Posterior vena cava (tissue), 2 donors: ENCODE measurements at regions not wholly inside any gene's neighbourhood (a gene's known extent, or its start where the extent isn't known, plus 50 kb on each side); places are given as distances from the start of the nearest gene placed in this dataset.
"Not testable (repeated sequence)": the region's sequence is repeated elsewhere in the genome, so short reads cannot be mapped to it uniquely, and the experiment has no call there.

Experiments used
- DNase-seq: peaks from one replicate; pipeline ENCODE4 v3.0.0-alpha.2; 2020; ENCODE audit warnings: low spot score
- intact Hi-C, 2 donors: fragments of 100-400 bp; cut with DNase I; formaldehyde crosslinking; loops; one replicate each; pipeline versions ENCODE4 v1.14.1 to v1.14.2; 2022 to 2023
- donor health status: DM: yes; HTN: yes; CAD: no.
- donor health status: DM: yes; HTN: yes; CAD: no.

DNA sequence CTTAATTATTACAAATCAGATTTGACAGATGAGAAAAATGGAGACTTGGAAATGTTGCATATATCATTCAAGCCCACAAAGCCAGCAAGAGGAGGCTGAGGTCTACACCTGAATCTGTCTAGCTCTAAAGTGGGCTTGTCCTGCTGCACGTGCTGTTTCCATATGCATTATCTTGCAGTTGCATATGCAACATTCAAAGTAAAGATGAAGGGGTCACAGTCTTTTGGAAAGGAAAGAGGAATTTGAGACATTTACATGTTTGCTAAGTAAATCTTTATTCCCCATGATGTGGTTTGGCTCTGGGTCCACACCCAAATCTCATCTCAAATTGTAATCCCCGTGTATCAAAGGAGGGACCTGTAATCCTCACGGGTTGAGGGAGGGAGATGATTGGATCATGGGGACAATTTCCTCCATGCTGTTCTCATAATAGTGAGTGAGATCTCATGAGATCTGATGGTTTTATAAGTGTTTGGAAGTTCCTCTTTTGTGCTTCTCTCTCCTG is 98.3 kb downstream of the BACH1 start:
- DNase-seq, result no peak
- intact Hi-C loops, result no loop called here

GRCh38 chr21:29403301-29403700 is 104.6 kb downstream of the BACH1 start:
- intact Hi-C loops, result no loop called here
- DNase-seq, result no peak

- no peak for DNase-seq
These were observed 105.3 kb downstream of the BACH1 start for GRCh38 chr21:29403922-29404538.

GRCh38 chr21:29405503-29406122 is 106.9 kb downstream of the BACH1 start:
- DNase-seq, result no peak
- intact Hi-C loops, result no loop called here

More at GRCh38 chr21:29403922-29404538, 105.3 kb downstream of the BACH1 start:
- intact Hi-C loops, result no loop called here

GRCh38 chr21:29406385-29406784 is 107.7 kb downstream of the BACH1 start:
- DNase-seq, result no peak
- intact Hi-C loops, result no loop called here

GRCh38 chr21:29407571-29407970 is 108.8 kb downstream of the BACH1 start:
- intact Hi-C loops, result no loop called here
- DNase-seq, result no peak

DNA sequence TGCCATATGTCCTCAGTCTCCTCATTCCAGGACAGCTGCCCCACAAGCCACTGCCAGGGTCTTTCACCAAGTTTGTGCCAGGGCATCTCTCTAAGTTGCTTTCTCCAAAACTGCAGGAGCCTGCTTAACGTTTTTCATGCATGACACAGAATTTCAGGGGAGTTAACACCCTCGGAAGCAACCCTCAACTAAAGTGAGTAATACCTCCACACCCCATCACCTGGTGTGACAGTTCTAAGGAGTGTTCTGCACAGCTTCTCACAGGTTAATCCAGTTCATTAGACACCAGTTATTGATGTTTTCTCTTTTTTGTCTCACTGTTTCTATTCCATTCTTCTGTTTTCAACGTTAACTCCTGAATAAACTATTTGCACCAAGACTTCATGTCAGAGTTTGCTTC is 115.0 kb downstream of the BACH1 start:
- DNase-seq, result no peak
- intact Hi-C loops, result no loop called here

DNA sequence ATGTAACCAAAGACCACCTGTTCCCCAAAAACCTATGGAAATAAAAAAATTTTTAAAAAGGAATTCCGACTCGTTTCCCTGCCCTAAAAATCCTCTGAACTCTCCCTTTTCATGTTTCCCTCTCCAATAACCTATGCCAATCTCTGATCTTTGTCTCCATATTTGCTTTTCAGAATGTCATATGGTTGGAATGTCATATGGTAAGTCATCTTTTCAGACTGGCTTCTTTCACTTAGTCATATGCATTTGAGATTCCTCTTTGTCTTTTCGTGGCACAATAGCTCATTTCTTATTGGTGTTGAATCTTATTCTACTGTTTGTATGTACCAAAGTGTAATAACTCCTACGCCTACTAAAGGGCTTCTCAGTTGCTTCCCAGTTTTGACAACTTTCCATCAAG is 117.5 kb downstream of the BACH1 start:
- DNase-seq, result no peak
- intact Hi-C loops, result no loop called here

GRCh38 chr21:29418813-29419212 is 120.1 kb downstream of the BACH1 start:
- intact Hi-C loops, result no loop called here
- DNase-seq, result no peak

GRCh38 chr21:29419422-29419821 is 120.7 kb downstream of the BACH1 start:
- intact Hi-C loops, result no loop called here
- DNase-seq, result no peak

- no peak for DNase-seq
- intact Hi-C loops, result no loop called here
These were observed 124.6 kb downstream of the BACH1 start for GRCh38 chr21:29423099-29423870.

DNA sequence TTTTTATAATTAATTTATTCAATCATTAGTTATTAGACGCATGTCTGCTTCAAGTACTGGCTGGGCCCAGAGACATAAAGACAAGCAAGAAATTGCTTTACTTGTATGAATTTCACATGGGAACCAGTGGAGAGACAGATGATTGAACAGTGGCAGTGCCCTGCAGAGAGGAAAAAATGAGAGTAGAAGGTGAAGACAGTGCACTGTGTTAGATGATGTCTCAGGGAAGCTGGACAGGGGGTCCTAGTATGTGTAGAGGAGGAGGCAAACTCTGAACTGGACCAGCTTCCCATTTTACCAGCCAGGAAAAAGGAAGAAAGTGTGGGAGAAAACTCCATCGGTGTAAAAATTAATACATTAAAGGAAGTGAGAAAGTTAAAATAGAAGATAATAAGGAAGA is 126.0 kb downstream of the BACH1 start:
- no peak for DNase-seq
- intact Hi-C loops, result no loop called here

DNA sequence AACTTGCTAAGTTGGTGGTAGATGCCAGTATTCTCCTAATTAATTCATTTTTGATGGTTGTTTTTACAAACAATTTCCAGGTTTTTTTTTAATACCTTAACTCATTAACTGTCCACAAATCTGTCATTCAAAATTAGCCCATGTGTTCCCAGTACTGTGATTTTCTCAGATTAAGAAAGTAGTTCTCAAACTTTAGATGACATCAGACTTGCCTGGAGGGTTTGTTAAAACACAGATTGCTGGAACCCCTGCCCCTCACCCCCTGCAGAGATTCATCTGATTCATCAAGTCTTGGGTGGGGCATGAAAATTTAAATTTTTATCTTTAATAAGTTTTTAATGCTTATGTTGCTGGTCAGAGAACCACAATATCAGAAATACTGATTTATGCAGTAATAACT is 130.5 kb downstream of the BACH1 start:
- no peak for DNase-seq
- intact Hi-C loops, result no loop called here

DNA sequence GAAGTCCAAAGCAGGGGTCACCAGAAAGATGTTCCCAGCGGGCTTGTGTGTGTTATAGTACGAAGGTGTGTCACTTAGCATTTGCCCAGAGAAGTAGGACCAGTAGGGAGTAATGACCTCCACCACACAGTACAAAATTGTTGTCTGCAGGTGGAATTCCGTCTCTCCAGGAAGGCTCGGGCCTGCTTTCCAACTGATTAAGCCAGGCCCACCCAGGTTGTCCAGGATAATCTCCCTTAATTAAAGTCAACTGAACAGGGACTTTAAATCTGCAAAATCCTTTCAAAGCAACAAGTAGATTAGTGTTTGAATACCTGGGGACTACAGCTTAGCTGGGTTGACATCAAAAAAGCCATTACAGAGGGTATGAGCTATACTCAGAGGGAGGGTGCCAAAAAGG is 131.3 kb downstream of the BACH1 start:
- intact Hi-C loops, result no loop called here
- no peak for DNase-seq

DNA sequence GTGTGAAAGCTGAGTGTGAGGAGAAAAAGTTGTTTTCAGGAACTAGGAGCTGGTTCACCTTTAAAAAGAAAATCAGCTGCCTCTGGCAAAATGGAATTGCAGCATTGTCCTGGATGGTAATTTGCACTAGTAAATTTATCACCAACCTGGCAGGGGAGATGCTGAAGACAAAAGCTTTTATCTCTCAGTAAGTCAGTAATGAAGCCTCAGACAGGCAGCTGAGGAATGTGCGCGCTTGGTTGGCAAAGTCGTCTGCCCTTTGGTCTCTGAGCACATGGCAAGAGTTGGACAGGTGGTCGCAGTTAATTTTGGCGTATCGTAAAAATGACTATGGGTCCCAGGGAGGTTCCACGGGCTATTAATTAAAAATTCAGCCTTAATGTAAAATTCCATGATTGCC is 131.9 kb downstream of the BACH1 start:
- intact Hi-C loops, result no loop called here
- DNase-seq, result no peak

DNA sequence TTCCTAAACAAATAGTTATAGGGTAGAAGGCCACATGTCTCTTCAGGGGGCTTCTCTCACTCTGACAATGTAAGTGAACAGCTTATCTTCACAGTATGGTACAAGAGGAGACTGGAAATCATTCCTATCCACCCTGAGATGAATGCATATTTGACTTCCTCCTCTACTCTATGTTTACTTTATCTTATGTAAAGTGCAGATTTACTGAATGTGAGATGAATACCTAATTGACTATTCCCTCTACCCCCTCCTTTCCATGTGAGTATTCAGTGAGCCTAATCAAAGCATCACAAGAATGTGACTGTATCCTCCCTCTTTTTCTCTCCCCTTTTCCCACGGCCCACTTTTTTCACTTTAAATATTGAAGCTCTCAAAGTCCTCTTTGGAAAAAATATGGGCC is 132.5 kb downstream of the BACH1 start:
- intact Hi-C loops, result no loop called here
- DNase-seq, result no peak

- intact Hi-C loops, result no loop called here
- DNase-seq, result no peak
These were observed 133.0 kb downstream of the BACH1 start for GRCh38 chr21:29431680-29432079.

GRCh38 chr21:29433366-29434059 is 134.8 kb downstream of the BACH1 start:
- no peak for DNase-seq
- intact Hi-C loops, result no loop called here

DNA sequence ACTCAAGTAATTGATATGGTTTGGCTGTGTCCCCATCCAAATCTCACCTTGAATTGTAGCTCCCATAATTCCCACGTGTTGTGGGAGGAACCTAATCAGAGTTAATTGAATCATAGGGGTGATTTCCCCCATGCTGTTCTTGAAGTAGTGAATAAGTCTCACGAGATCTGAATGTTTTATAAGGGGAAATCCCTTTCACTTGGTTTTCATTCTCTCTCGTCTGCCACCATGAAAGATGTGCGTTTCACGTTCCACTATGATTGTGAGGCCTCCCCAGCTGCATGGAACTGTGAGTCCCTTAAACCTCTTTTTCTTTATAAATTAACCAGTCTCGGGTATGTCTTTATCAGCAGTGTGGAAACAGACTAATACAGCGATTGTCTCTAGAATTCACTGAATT is 135.4 kb downstream of the BACH1 start:
- DNase-seq, result no peak

GRCh38 chr21:29434982-29435381 is 136.3 kb downstream of the BACH1 start:
- DNase-seq, intact Hi-C loops: not testable (repeated sequence)

More for the DNA sequence above, 135.4 kb downstream of the BACH1 start:
- intact Hi-C loops, result no loop called here
